GM21825 (cell line): ENCODE measurements at regions not wholly inside any gene's neighbourhood (a gene's known extent, or its start where the extent isn't known, plus 50 kb on each side); places are given as distances from the start of the nearest gene placed in this dataset.

Source experiments
- ATAC-seq: cut with Tn5 transposase; IDR thresholded peaks from one replicate; pipeline ENCODE4 v1.9.1; 2021; ENCODE audit warnings: mild to moderate bottlenecking, moderate library complexity; ENCODE audit not compliant: unreplicated experiment

DNA sequence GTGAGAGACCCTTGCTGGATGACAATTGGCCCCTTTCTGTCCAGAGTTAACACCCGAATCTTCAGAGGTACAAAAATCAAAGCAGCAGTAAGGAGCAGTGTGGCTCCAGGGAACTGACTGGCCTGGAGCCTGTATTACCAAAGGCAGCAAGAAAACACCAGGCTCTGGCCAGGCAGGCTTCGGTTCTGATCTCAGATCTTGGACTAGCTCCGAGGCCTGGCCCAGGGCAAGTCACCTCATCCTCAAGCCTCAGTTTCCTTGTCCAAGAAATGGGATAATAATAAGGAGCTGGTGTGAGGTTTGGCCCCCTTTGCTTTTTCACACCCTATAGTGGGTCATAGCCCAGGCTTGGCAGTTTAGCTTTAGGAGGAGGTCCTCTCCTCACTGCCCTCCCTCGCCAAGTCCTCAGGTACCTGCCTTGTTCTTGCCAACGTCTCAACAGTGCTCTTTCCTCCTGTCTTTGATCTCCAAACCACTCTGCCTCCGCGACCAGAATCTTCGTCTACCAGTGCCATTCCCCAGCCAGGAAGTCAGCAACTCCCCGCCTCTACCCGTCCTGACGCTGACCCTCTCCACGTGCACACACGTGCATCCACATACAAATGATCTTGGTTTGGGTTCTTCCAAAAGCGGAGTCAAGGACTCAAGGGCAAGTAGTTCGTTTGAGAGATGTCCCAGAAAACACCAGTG lies 82.6 kb upstream of the TLE3 start:
- ATAC-seq, result no peak

DNA sequence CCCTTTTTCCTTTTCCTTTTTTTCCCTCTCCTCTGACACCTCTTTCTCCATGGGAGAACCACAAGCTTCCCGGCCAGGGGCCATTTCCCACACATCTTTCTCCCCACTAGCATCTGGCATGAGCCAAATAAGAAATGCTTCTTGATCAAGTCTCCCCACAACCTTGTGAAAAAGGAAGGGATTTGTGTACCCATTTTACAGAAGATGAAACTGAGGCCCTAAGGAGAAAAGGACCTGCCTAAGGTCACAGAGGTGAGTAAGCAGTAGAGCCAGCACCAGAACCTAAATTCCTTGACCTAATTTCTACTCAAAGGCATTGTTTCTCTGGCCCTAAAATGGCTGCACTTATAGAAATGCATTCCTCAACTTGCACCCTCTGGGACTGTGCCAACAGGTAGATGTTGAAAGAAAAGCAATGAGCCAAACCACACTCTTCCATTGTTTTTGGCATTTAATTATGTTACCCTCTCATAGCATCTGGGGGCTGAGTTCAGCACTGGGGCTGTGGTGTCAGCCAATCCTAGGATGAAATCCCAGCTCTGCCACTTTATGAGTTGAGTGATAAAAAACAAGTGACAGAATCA lies 81.7 kb upstream of the TLE3 start:
- no peak for ATAC-seq

DNA sequence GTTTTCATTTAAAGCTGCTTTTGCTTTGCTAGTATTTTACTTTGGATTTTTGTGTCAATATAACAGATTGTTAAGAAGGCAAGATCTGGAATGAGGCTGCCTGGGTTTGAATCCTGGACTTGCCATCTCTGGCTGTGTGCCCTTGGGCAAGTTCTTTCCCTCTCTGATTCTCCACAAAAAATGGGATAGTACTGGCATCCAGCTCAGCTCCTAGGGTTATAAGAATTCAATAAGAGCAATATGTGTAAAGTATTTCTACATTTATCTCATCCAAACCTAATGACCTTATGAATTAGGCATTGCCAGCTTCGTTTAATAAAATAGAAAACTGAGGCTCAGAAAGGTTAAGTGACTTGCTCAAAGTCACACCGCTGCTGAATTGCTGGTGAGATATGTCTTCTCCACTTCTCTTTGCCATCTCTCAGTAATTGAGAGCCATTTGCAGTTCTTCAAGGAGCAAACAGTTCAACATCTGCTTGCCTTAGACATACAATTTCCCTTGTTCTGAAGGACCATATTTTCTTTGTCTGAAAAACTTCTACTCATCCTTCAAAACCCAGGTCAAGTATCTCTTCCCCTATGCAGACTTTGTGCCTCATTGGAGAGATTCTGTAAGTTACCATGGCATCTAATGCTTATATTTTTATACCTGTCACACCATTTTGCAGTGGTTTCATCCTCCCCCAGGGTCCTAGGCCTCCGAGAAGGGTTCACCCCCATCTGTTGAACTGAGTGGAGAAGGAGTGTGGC lies 80.8 kb upstream of the TLE3 start:
- ATAC-seq, result no peak

DNA sequence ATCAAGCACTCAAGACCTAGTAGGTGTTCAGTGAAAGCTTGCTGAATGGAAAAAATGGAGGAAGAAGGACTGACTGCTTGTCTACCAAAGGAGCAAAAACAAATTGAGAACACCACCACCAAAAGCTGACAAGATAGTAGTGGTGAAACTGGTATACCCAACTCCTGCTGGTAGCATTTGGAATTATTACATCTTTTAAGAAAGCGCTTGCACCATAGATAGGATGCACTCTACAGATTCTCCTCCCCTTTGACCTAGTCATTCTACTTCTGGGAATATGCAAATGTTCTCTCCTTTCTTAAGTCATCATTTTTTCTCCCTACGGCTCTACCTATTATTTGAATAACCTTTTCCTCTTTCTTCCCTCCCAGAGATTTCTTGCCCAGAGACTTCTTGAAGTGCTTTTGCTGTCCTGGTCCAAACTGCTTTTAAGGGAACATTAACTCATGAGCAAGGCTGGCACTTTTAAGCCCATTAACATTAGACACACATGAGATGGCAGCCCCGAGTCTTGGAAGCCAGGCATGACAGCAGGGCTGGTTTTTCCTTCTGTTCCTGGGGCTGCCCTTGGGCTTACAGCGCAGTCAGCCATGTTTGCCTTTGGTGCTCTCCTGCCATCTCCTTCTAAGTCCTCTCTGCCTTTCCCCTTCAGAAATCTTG lies 75.0 kb upstream of the TLE3 start:
- ATAC-seq, result no peak

DNA sequence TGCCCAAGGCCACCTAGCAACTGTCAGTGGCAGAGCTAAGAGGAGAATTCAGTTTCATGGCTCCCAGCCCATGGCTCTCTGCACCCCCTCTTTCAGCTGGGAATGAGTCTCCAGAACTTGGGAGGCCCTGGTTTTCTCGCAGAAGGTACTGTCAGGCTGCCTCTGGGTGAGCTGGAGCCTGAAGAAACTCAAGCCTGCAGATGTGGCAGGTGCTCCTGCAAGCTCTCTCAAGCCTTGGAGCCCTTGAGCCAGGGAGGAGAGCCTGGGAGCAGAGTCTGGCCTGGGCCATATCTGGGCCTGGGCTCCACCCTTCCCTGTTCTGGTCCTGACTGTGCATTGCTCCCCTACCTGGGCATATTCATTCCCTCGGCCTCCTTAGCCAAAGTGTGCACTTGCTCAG lies 74.4 kb upstream of the TLE3 start:
- no peak for ATAC-seq

DNA sequence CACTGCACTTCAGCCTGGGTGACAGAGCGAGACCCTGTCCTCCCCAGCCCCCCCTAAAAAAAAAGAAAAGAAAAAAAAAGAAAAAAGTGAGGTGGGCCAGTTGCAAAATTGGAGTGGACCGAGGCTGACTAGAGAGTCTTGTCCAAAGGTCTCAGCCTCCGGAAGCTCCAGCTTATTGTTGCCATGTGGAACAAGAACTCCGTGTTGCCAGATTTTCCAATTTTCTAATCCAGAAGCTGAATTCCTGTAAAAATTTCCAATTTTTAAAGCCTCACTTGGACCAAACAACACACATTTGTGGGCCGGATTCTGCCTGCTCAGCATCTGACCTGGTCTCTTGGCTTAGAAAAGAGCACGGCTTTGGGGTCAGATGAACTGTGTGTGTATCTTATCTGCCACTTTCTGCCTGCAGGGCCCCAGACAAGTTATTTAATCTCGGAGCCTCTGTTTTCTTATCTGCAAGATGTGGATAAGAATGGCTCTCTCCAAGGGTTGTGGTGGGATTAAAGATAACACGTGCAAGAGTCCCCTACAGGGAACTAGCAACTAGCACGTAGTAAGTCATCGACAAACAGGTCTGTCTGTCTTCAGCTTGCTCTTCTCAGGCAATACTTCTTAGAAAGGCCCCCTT lies 73.7 kb upstream of the TLE3 start:
- no peak for ATAC-seq

DNA sequence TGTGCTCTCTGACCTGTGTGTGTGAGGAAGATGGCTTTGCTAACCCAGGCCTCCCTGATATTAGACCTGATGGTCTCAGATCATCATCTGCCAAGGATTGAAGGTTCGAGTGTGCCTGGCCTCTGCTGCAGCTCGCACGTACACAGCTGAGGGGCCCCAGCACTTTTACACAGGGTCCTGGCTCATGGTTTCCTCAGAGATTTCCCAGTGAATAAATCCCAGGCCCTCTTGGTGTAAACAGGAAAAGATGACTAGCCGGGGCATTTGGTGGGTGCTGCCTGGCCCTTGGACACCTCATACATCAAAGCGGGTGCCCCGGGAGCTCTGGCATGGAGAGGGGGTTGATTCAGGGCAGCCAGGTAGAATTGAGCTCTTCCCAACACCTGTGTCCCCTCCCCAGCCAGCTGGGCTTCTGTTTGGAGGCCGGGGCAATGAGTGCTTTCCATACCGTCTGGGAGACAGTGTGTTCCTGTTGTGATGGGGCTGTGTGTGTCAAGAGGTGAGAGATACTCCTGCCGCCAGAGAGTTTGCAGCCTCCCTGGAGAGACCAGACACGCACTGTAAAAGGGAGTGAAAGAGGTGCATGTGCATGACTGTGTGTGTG lies 72.5 kb upstream of the TLE3 start:
- ATAC-seq, result no peak

DNA sequence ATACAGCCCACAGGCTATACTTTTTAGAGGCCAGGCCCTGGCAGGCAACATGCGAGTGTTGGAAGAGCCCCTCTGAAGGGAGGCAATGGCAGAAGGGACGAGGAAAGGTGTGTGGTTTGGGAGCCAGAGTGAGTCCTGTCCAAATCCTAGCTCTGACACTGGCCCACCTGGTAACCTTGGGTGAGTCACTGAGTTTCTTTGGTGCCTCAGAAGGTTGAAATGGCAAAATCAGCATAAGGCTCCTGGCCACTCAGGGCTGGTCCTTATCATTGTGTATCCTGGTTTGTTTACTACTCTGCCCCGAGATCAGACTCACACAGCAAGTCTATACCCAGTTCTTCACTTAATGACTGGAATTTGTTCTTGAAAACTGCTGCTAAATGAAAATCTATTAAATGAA lies 71.4 kb upstream of the TLE3 start:
- no peak for ATAC-seq

DNA sequence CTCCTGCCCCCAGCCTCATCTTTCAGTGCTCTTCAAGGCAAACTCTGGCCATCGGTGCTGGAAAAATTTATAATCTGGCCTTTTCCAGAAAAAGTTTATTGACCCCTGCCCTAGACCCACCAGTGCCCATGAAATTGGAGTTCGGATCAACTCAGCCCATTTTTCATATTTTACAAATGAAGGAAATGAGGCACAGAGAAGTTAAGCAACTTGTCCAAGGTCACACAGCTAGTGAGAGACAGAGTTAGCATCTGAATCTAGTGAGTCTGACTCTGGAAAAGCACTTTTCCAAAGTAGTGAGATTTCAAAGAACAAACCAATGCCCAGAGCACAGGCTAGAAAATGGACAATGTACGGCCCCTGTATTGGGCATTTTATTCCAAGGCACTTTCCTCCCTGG lies 69.4 kb upstream of the TLE3 start:
- no peak for ATAC-seq

DNA sequence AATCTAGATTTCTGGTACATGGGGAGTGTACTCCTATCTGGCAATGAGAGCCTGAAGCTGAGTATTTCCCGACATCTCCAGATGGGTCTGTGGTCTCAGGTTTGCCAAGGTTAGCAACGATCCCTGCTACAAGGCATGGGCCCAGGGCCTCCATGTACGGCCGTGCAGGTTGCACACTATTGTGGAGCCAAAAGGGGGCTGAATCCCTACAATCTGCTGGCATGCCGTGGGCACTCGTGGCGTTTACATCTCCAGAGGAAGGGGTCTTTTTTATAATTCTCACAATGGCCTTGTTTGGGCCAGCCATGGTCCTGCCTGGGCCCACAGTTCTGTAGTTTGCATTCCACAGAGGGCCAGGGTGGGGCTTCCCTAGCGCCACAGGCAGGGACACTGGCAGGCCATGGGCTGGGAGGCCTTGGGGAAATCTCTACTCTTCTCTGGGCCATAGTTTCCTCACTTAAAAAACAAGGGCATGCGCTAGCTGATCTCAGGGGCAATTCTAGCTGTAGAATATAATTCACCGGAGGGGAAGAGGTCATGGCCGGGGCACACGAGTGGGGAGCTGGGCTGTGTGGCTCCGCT lies 68.9 kb upstream of the TLE3 start:
- no peak for ATAC-seq

DNA sequence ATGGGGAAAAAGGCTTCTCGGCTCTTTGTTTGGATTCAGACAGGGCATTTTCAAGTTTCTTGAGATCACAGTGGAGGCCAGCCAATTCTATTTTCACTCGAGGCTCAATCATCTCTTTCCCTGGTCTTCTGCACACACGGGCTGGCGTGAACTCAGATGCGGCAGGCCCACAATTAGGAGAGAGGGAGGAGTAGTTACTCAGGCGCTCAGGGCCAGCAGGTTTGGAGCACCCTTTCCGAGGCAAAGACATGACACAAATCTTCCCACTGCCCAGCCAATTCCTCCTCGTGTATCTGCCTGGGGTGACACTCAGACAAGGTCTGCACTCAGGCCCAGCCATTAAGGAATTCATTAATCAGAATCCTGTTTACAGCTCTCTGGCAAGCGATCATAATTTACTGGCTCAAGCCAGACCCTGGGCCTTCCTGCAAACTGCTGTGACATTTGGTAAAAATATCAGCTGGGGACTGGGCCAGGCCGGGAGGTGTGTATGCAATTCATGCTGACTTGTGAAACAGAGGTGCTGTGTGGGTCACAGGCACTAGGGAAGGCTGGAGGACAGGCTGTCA lies 68.1 kb upstream of the TLE3 start:
- no peak for ATAC-seq

DNA sequence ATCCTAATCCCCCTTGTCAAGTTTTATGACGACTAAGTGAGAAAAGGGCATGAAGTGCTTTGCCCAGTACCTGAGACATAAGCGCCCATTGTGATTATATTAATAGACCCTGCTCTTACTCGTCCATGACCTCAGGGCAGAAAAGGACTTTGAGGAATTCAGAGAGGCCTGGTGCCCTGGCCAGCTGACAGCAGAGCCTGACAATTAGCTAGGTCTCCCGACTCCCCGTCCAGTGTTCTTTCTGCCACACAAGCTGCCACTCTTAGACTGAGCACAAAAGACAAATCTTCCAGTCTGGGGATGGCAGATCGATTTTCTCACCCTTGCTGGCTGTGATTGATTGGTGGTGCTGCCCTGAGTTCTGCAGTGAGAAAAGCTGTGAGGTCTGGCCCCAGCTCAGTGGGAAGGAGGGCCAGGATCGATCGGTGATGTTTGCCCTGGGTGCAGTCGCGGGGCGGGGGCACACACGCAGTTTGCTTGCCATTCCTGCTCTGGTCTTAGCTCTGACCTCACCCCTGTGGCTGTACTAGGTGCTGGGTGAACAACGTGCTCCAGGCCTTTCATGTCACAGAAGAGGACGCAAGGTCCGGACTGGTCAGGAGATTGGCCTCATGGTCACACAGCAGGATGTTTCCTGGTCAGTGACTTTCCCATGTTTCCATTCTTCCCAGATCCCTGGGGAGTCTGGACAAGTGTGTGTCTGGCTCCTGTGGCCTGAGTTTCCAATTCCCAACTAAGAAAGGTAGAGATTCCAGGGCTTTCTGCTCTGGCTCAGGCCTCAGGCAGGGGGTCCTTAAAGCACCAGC lies 67.4 kb upstream of the TLE3 start:
- ATAC-seq, result no peak

DNA sequence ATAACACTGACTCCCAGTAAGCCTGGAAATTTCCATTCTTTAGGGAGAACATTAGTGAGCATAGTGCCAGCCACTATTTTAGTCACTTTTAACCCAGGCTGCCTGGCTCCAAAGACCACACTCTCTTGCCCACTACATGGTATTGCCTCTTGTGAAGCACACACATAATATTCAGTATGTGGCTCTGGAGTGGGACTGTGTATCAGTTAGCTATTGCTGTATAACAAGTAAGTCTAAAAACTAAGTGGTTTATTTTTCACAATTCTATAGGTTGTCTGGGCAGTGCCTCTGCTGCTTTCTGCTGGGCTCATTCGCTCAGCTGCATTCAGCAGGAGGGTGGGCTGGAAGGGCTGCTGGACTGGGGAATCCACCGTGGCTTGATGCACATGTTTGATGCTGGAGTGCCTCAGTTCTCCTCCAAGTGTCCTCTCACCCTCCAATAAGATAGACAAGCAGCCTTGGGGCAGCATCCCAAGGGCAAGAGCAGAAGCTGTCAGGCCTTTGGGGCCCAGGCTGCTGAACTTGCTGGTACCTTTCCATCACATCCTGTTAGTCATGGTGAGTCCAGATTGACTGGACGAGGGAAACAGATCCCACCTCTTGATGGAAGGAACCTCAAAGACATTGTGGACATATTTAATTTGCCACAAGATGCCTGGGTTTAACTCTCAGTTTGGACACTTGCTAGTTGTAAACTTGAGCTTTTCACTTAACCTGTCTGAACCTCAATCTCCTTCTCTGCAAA lies 66.6 kb upstream of the TLE3 start:
- ATAC-seq, result no peak

DNA sequence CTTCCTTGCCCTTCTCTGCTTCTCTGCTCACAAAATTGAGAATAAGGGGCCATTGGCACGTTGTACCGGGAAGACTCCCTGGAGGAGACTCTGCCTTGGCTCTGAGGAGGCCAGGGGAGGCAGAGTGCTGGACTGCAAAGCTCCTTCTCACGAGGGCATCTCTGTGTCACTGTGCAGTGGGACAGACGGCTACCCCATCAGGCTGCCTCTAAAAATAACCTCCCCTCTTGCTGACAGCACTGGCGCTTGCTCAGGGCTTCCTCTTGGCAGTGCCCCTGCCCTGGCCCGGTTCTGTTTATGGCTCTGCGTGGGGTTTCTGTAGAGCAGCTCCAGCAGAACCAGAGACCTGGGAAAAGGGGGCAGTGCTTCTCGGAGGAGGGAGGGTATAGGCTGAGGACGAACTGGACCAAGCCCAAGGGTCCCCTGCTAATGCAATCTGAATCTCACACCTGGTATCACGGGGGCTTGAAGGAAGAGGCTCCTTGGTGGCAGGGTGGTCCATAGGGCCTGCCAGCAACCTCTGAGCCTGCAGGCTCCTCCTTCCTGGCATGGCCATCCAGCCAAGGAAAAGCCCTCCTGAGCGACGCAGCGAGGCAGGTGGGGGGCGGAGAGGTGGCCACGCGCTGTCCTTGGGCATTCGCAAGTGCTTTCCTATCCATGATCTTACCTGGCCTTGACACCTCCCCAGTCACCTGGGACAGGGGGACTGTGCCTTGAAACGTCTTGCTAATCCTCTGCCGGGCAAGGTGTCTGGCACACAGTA lies 63.3 kb upstream of the TLE3 start:
- ATAC-seq, result no peak

DNA sequence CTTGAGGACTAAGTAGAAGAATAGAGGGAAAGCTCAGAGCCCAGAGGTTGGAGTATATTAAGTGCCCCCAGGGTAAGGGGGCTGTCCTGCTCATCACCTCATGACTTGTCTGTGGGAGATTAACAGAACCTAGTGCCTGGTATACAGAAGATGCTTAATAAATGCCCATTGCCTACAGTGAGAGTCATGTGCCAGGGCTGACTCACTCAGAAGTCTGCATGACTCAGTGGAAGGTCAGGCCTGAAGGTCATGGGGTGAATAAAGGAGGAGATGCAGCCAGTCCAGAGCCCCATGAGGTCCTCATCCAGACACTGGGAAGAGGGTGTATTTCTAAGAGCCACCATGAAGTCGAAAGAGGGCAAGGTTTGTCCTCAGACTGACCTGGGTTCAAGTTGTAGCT lies 62.5 kb upstream of the TLE3 start:
- ATAC-seq, result no peak

DNA sequence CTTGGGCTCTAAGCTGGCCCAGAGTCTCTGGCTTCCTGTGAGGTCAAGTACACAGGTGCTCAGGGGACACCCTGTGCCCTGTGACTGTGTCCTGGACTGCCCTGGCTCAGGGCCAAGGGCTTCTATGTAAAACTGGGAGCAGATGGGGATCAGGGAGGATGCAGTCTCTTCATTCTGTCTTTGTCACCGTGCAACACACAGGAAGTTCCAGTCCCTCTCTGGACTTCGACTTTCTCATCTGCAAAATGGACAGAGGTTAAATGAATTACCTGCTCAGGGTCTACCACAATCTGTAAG lies 61.9 kb upstream of the TLE3 start:
- no peak for ATAC-seq

DNA sequence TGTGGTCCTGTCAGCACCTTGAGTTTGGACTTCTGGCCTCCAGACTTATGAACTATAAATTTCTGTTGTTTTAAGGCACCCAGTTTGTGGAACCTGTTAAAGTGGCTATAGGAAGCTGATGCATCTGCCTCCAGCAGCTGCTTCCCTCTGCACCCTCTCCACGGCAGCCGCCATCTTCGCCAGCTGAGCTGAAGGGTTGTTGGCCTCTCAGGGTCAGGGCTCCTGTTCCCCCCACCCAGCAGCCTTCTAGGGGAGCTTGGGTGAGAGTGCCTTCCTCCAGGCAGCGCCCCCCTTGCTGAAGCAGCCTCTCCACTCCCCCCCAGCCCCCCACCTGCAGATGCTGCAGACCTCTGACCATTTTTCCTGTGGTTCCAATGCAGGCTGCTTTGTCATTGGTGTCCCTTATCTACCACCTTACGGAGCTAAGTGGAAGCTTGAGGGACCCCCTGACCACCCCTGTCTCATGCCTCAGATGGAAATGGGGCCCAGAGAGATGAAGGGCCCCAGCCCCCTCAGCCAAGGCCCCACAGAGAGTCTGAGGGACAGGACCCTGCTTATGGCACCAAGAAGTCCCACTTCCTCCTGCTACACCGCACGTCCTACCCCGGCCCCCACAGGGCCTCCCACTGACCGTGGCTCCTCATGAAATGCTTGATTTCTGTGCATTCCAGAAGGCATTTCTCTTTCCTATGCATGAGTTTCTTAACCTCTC lies 61.4 kb upstream of the TLE3 start:
- no peak for ATAC-seq
